ENCODE measurements at regions not wholly inside any gene's neighbourhood (a gene's known extent, or its start where the extent isn't known, plus 50 kb on each side); places are given as distances from the start of the nearest gene placed in this dataset.

GRCh38 chr13:44096901-44097300, 217.2 kb downstream of the LACC1 start:
- Histone ChIP-seq H3K4me1 (no peaks in the 10 kb centered on the region), H3K9me3 (no peaks in the 10 kb centered on the region), H3K4me3 (no peak overlapping the region), H3K27ac (no peak overlapping the region), H3K36me3 (no peaks in the 10 kb centered on the region), H3K27me3 (no peaks in the 10 kb centered on the region)
- ATAC-seq (no peak), DNase-seq (no peak)
- in situ Hi-C loops (cut with MboI; ENCODE audit: low sequenced_read_pairs in 4 of 4) (no loop called here), intact Hi-C loops (cut with DNase I; ENCODE audit: low total_unique reads) (no loop called here)
- no peak for TF ChIP-seq POLR2A (IDR thresholded peaks at IDR 0.05)
- no peak for TF ChIP-seq CTCF (IDR thresholded peaks at IDR 0.05 in 4 of 5, conservative IDR thresholded peaks at IDR 0.05 in 1 of 5)

GRCh38 chr13:44098559-44098958, 218.9 kb downstream of the LACC1 start:
- H3K27me3 ChIP-seq = no peaks in the 10 kb centered on the region
- intact Hi-C loops (cut with DNase I; ENCODE audit: low total_unique reads) (no loop called here), in situ Hi-C loops (cut with MboI; ENCODE audit: low sequenced_read_pairs in 4 of 4) (no loop called here)
- no peak for ATAC-seq
- no peak overlapping the region for H3K27ac ChIP-seq
- H3K4me3 ChIP-seq = no peak overlapping the region
- no peaks in the 10 kb centered on the region for H3K9me3 ChIP-seq
- no peaks in the 10 kb centered on the region for H3K36me3 ChIP-seq
- no peak for DNase-seq
- TF ChIP-seq CTCF (IDR thresholded peaks at IDR 0.05 in 4 of 5, conservative IDR thresholded peaks at IDR 0.05 in 1 of 5) = no peak
- no peak for TF ChIP-seq POLR2A (IDR thresholded peaks at IDR 0.05)
- H3K4me1 ChIP-seq = no peaks in the 10 kb centered on the region

- no peak for DNase-seq
- no peak for ATAC-seq
- TF ChIP-seq CTCF (IDR thresholded peaks at IDR 0.05 in 4 of 5, conservative IDR thresholded peaks at IDR 0.05 in 1 of 5) (no peak), POLR2A (IDR thresholded peaks at IDR 0.05) (no peak)
- in situ Hi-C loops (cut with MboI; ENCODE audit: low sequenced_read_pairs in 4 of 4) = no loop called here
- Histone ChIP-seq H3K9me3 (no peaks in the 10 kb centered on the region), H3K4me1 (peaks cover 4 to 12% of the 10 kb centered on the region in 2 donors), H3K4me3 (no peak overlapping the region), H3K36me3 (no peaks in the 10 kb centered on the region), H3K27me3 (no peaks in the 10 kb centered on the region), H3K27ac (no peak overlapping the region)
- intact Hi-C loops (cut with DNase I; ENCODE audit: low total_unique reads) = no loop called here
These were observed 221.8 kb downstream of the LACC1 start for GRCh38 chr13:44101347-44102083.

GRCh38 chr13:44103429-44104196, 223.9 kb downstream of the LACC1 start:
- in situ Hi-C loops (cut with MboI; ENCODE audit: low sequenced_read_pairs in 4 of 4) = no loop called here
- Histone ChIP-seq H3K4me1 (peaks cover 12 to 21% of the 10 kb centered on the region in 2 donors), H3K36me3 (no peaks in the 10 kb centered on the region), H3K9me3 (no peaks in the 10 kb centered on the region), H3K27ac (no peak overlapping the region), H3K27me3 (no peaks in the 10 kb centered on the region), H3K4me3 (no peak overlapping the region)
- intact Hi-C loops (cut with DNase I; ENCODE audit: low total_unique reads) = no loop called here
- no peak for TF ChIP-seq CTCF (IDR thresholded peaks at IDR 0.05 in 4 of 5, conservative IDR thresholded peaks at IDR 0.05 in 1 of 5)
- no peak for TF ChIP-seq POLR2A (IDR thresholded peaks at IDR 0.05)
- ATAC-seq = no peak
- DNase-seq = no peak
